KMS-11 (cell line): ENCODE measurements at regions not wholly inside any gene's neighbourhood (a gene's known extent, or its start where the extent isn't known, plus 50 kb on each side); places are given as distances from the start of the nearest gene placed in this dataset.

Source experiments
- H2AFZ ChIP-seq: fragments of 200-600 bp; sonication (generic); 2 replicates; pipeline ENCODE4 v1.6.1; 2016; ENCODE audit warnings: antibody characterized with exemption, mixed run types, low read depth
- H3K27ac ChIP-seq: fragments of 200-600 bp; sonication (generic); 2 replicates; pipeline ENCODE4 v1.6.1; 2016; ENCODE audit warnings: mild to moderate bottlenecking, mixed run types
- H3K27me3 ChIP-seq: fragments of 200-600 bp; sonication (generic); 2 replicates; pipeline ENCODE4 v1.6.1; 2017; ENCODE audit warnings: mild to moderate bottlenecking, low read depth, mixed run types, moderate library complexity; ENCODE audit not compliant: insufficient read depth
- H3K36me3 ChIP-seq: fragments of 200-600 bp; sonication (generic); 2 replicates; pipeline ENCODE4 v1.6.1; 2017; ENCODE audit warnings: mild to moderate bottlenecking, mixed run types; ENCODE audit not compliant: insufficient read depth
- H3K4me1 ChIP-seq: fragments of 200-600 bp; sonication (generic); 2 replicates; pipeline ENCODE4 v1.6.1; 2016; ENCODE audit warnings: mild to moderate bottlenecking, low read depth, mixed run types; ENCODE audit not compliant: poor library complexity, severe bottlenecking
- H3K4me2 ChIP-seq: fragments of 200-600 bp; sonication (generic); 2 replicates; pipeline ENCODE4 v1.7.0; 2016; ENCODE audit warnings: mild to moderate bottlenecking, mixed run types
- H3K4me3 ChIP-seq: fragments of 200-600 bp; sonication (generic); IDR thresholded peaks from 2 replicates; pipeline ENCODE4 v1.6.1; 2017; ENCODE audit warnings: low read depth, low read length, mixed read lengths; ENCODE audit not compliant: insufficient read depth
- H3K79me2 ChIP-seq: fragments of 200-600 bp; sonication (generic); 2 replicates; pipeline ENCODE4 v1.6.1; 2016; ENCODE audit warnings: low read depth, mixed run types; ENCODE audit not compliant: insufficient read depth
- H3K9ac ChIP-seq: fragments of 200-600 bp; sonication (generic); 2 replicates; pipeline ENCODE4 v1.6.1; 2016; ENCODE audit warnings: mild to moderate bottlenecking, mixed run types
- H4K20me1 ChIP-seq: fragments of 200-600 bp; sonication (generic); 2 replicates; pipeline ENCODE4 v1.6.1; 2016; ENCODE audit warnings: mild to moderate bottlenecking, mixed run types; ENCODE audit not compliant: insufficient read depth
- TF ChIP-seq, protein P1 (sequence below): fragments of 200-600 bp; sonication (generic); conservative IDR thresholded peaks from 2 replicates; pipeline ENCODE4 v1.6.1; 2017; ENCODE audit warnings: low read depth, mild to moderate bottlenecking, antibody characterized with exemption, low read length, moderate library complexity, mixed read lengths

DNA sequence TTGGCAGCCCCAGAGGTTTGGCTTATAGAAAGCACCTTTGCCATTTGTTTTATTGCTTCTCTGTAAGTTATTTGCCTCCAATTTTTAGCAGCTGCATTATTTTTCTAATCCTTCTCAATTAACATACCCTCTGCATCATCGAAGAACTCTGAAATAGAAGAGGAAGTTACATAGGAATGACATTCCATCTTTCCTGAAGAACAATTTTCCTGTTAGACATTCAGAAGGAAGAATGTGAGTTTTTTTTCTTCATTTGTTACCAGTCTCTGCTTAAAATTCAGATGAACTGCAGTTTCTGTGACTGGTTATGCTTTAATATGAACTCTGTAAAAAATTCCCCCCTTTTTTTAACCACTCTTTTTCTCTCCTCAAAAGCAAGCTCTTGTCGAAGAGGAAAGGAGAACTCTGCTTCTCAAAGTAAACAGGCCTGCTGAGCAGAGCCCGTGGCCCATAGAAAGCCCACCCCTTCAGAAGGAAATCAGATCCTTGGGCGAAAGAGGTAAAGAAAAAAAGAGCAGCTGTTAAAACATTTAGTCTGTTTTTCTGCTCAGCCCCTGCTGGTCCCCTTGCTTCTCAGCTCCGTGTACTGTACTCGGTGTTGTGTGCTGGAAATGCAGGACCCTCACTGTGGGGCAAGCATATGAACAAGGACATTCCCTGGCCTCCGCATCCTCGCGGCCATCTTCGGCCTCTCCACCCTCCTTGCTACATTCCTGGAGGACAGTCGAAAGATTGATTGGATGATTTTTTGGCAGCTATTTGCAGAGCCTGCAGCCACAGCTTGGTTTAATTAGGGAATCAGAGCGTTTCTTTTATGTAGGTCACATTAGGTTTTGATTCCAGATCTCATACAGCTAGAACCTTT lies 164.4 kb upstream of the LRIG3 start:
- H4K20me1 ChIP-seq, result no peaks in the 10 kb centered on the region
- no peak overlapping the region for H3K4me2 ChIP-seq
- H3K9ac ChIP-seq, result no peak overlapping the region
- H3K27me3 ChIP-seq, result no peaks in the 10 kb centered on the region
- no peak overlapping the region for H3K27ac ChIP-seq
- no peaks in the 10 kb centered on the region for H3K79me2 ChIP-seq
- TF ChIP-seq, protein P1, sequence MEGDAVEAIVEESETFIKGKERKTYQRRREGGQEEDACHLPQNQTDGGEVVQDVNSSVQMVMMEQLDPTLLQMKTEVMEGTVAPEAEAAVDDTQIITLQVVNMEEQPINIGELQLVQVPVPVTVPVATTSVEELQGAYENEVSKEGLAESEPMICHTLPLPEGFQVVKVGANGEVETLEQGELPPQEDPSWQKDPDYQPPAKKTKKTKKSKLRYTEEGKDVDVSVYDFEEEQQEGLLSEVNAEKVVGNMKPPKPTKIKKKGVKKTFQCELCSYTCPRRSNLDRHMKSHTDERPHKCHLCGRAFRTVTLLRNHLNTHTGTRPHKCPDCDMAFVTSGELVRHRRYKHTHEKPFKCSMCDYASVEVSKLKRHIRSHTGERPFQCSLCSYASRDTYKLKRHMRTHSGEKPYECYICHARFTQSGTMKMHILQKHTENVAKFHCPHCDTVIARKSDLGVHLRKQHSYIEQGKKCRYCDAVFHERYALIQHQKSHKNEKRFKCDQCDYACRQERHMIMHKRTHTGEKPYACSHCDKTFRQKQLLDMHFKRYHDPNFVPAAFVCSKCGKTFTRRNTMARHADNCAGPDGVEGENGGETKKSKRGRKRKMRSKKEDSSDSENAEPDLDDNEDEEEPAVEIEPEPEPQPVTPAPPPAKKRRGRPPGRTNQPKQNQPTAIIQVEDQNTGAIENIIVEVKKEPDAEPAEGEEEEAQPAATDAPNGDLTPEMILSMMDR, result no peak
- no peaks in the 10 kb centered on the region for H3K4me1 ChIP-seq
- no peak overlapping the region for H3K4me3 ChIP-seq
- no peaks in the 10 kb centered on the region for H3K36me3 ChIP-seq
- no peak overlapping the region for H2AFZ ChIP-seq

DNA sequence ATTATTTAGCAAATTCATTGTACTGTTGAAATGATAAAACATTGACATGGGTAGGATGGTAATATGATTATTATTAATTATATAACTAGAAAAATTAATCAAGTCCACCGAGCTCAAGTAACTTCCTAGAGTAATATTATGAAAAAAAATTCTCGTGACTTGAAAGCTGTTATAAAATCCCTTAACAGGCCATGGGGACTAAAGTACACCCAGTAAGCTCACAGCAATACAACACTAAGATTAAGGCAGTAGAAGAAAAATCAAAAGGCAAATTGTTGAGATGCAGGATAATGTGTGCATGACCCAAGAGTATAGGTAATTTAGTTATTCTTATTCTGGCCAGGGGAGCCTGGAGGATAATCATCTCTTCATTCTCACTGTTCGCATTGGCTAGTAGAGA lies 162.6 kb upstream of the LRIG3 start:
- Histone ChIP-seq H3K9ac (no peak overlapping the region), H3K27me3 (no peaks in the 10 kb centered on the region), H3K4me3 (no peak overlapping the region), H2AFZ (no peak overlapping the region), H3K79me2 (no peaks in the 10 kb centered on the region), H3K4me2 (no peak overlapping the region), H4K20me1 (no peaks in the 10 kb centered on the region), H3K27ac (no peak overlapping the region), H3K36me3 (no peaks in the 10 kb centered on the region), H3K4me1 (no peaks in the 10 kb centered on the region)
- TF ChIP-seq, protein P1, result no peak

DNA sequence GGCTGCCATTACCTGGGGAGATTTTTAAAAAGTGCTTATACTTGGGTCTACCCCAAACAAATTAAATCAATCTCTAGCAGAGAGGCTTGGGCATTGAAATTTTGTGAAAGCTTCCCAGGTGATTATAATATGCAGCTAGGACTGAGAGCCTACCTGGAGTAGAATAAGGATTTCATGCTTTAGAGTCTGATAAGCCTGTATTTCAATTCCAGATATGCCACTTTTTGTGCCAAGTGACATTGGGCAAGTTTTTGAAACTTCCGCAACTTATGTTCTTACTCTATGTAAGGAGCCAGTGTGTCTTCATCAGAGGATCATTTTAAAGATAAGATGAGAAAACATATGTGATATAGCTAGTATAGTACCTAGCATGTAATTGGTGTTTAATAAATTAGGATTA lies 159.8 kb upstream of the LRIG3 start:
- no peaks in the 10 kb centered on the region for H3K4me1 ChIP-seq
- H4K20me1 ChIP-seq, result no peaks in the 10 kb centered on the region
- H3K27me3 ChIP-seq, result no peaks in the 10 kb centered on the region
- no peak overlapping the region for H3K4me3 ChIP-seq
- no peak overlapping the region for H3K27ac ChIP-seq
- TF ChIP-seq, protein P1, result no peak
- H3K9ac ChIP-seq, result no peak overlapping the region
- no peaks in the 10 kb centered on the region for H3K36me3 ChIP-seq
- H3K4me2 ChIP-seq, result no peak overlapping the region
- no peak overlapping the region for H2AFZ ChIP-seq
- no peaks in the 10 kb centered on the region for H3K79me2 ChIP-seq

DNA sequence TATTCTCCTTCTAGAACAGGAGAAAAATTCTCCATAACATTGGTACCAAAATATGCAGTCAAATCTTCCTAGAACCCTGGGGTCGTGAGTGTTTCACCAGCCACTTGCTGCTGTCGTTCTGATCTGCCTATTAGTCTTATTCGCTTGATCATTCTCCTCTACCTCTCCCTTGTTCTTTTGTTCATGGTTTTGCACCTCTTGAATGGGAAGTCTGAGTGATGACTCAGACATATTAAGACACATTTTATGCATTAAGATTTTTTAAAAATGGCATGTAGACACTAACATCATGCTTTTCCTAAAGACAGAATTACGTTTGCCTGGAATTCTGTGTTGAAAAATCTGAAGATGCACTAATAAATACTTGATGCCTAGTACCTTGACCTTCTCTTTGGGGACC lies 159.2 kb upstream of the LRIG3 start:
- H3K4me2 ChIP-seq, result no peak overlapping the region
- H3K36me3 ChIP-seq, result no peaks in the 10 kb centered on the region
- no peaks in the 10 kb centered on the region for H3K27me3 ChIP-seq
- no peaks in the 10 kb centered on the region for H3K79me2 ChIP-seq
- H3K4me1 ChIP-seq, result no peaks in the 10 kb centered on the region
- no peaks in the 10 kb centered on the region for H4K20me1 ChIP-seq
- TF ChIP-seq, protein P1, result no peak
- no peak overlapping the region for H3K4me3 ChIP-seq
- no peak overlapping the region for H2AFZ ChIP-seq
- H3K27ac ChIP-seq, result no peak overlapping the region
- no peak overlapping the region for H3K9ac ChIP-seq
